NT2/D1 (cell line): ENCODE measurements at regions not wholly inside any gene's neighbourhood (a gene's known extent, or its start where the extent isn't known, plus 50 kb on each side); places are given as distances from the start of the nearest gene placed in this dataset.

ENCODE experiments used
- SUZ12 ChIP-seq: IDR thresholded peaks from 2 replicates; pipeline ENCODE4 v1.6.1; 2011; ENCODE audit not compliant: insufficient read length, insufficient read depth; ENCODE audit errors: extremely low read depth
- YY1 ChIP-seq: IDR thresholded peaks from 2 replicates; pipeline ENCODE4 v1.6.1; 2011; ENCODE audit not compliant: insufficient read length, insufficient read depth
- ZNF274 ChIP-seq: IDR thresholded peaks from 2 replicates; pipeline ENCODE4 v1.6.1; 2011; ENCODE audit warnings: mild to moderate bottlenecking, low read depth, low read length

- TF ChIP-seq ZNF274 (no peak), YY1 (no peak), SUZ12 (no peak)
Measured at GRCh38 chr1:215344539-215344938, 222.6 kb upstream of the KCTD3 start.
